Limb (tissue), 2 donors: ENCODE measurements at regions not wholly inside any gene's neighbourhood (a gene's known extent, or its start where the extent isn't known, plus 50 kb on each side); places are given as distances from the start of the nearest gene placed in this dataset.

ENCODE experiments used
- DNase-seq, 2 donors: peaks; one replicate each; pipeline ENCODE4 v3.0.0-alpha.2; 2016; ENCODE audit errors: extremely low spot score in 2 of 2

- DNase-seq = no peak
Measured at GRCh38 chr11:115920092-115920461, 415.9 kb upstream of the CADM1 start.

GRCh38 chr11:115919341-115920091, 415.3 kb upstream of the CADM1 start:
- no peak for DNase-seq

DNA sequence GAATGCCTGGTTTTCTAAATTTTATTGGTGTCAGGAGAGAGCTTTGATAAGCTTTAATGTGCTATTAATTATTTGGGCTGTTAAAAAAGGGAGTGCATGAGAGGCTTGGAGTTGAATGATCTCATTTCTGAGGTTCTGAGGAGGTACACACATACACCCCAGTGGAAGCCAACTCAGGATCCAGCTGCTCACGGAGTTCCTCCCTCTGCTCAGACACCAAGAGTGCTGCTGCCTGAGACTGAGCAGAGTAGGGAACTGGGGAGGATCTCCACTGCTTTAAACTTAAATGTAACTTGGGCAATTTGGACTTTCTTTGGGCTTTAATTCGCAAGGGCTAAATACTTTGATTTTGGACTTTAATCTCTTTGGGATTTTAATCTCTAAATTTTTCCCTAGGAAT, 414.4 kb upstream of the CADM1 start:
- DNase-seq = no peak

- DNase-seq = no peak
Measured at GRCh38 chr11:115916608-115917007, 412.4 kb upstream of the CADM1 start.

GRCh38 chr11:115912484-115912945, 408.3 kb upstream of the CADM1 start:
- no peak for DNase-seq

DNA sequence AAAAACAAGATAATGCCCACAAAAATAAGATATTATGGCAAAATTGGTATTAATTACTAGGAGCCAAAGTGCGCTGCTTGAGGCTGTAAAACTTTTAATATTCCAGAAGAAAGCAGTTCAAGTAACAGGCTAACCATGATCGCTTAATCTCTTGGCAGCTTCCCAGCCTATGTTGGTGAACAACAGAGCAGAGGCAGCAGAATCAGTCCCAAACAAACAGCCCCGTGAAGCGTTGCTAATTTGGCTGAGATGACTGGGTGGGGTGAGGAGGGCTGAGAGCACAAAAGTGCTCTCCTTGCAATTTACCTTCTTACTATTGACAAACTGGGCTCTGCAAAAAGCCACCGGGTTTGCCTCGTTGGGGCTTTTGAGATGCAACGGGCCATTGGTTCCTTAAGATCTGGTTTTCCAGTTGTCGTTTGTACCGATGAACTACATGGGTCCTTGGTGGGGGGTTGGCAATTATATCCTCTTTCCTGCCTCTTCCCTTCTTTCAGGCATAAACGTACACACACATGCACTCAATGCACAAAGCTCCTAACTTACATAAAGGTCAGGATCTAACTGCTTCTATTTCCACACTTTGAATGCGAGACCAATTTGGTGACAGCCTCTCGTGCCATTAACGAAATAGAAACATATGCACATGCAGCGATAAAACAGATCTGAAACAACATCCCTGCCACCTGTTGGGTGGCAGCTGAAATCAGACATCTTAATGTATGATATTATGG, 407.6 kb upstream of the CADM1 start:
- DNase-seq = no peak

DNA sequence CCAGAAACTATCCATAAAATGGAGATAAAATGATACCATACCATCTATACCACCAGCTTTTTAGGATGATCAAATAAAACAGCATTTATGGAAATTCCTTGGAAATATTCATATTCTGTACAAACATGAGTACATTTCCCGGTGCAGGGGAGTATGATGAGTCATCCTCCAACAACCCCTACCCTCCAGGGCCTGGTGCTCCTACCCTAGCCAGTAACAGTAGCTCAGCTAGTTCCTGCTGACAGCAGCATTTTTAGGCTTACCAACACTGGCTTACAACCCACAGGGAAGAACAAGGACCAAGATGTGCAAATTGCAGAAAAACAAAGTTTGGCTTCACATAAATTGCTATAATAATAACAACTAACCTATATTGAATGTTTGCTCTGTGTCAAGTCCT, 406.2 kb upstream of the CADM1 start:
- DNase-seq = no peak

GRCh38 chr11:115906171-115906570, 402.0 kb upstream of the CADM1 start:
- DNase-seq = no peak

- no peak for DNase-seq
Measured at GRCh38 chr11:115905341-115906000, 401.3 kb upstream of the CADM1 start.

GRCh38 chr11:115903179-115903578, 399.0 kb upstream of the CADM1 start:
- no peak for DNase-seq

- DNase-seq = no peak
Measured at GRCh38 chr11:115901069-115901468, 396.9 kb upstream of the CADM1 start.

- no peak for DNase-seq
Measured at GRCh38 chr11:115900111-115900510, 395.9 kb upstream of the CADM1 start.

GRCh38 chr11:115897707-115898106, 393.5 kb upstream of the CADM1 start:
- no peak for DNase-seq

DNA sequence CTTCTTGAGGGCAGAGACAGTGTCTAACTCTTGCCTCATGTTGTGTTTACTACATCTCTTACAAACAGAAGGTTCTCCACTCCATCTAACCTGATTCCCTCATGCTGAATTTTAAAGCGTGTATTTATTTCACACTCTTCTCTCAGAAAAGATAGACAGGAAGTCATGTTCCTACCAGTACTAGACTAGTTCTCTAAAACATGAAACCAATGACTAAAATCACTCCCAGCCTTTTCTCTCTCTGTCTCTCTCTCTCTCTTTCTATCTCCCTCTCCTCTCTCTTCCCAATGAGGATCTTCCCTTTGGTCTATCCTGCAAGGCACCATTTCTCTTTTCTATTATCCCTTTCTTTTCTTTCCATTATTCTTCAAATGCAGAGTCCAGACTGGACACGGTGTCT, 391.9 kb upstream of the CADM1 start:
- DNase-seq = no peak

- no peak for DNase-seq
Measured at GRCh38 chr11:115895594-115895993, 391.4 kb upstream of the CADM1 start.

DNA sequence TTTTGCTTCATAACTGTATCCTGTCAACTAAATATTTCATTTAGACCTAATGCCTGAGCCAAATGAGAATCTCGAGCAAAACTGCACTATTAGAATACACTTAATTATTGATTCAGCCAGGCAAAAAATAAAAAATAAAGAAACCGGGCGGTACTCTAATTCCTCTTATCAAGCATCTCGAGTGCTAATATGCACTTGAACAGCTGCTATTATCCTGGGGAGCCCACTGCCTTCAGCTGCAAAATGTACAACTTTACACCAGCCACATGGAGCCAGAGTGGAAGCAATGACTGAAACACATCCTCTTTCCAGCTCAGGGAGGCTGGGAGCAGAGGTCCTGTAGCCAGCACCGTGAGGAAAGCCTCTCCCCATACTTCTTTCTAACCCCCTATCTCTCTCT, 390.0 kb upstream of the CADM1 start:
- no peak for DNase-seq

- no peak for DNase-seq
Measured at GRCh38 chr11:115893461-115894099, 389.4 kb upstream of the CADM1 start.

- DNase-seq = no peak
Measured at GRCh38 chr11:115892016-115892415, 387.8 kb upstream of the CADM1 start.

GRCh38 chr11:115891581-115891980, 387.4 kb upstream of the CADM1 start:
- no peak for DNase-seq

GRCh38 chr11:115890500-115890899, 386.3 kb upstream of the CADM1 start:
- DNase-seq = no peak

DNA sequence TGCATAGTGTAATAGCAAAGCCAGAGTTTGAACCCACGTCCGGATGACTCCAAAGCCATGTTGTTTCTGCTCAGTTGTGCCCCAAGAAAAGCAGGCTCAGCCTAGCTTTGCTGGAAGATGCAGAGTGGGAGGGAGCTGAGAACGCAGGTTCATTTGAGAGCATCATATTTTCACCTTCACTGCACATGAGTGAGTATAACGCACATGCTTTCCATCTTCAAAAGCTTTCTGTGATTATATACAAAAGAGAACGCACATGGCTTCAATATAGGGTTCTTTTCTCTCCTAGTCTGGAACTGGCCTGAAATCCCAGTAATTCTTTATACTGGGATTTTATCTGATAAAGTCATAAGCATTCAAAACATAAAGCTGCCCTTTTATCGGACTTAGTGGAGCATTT, 385.5 kb upstream of the CADM1 start:
- no peak for DNase-seq

DNA sequence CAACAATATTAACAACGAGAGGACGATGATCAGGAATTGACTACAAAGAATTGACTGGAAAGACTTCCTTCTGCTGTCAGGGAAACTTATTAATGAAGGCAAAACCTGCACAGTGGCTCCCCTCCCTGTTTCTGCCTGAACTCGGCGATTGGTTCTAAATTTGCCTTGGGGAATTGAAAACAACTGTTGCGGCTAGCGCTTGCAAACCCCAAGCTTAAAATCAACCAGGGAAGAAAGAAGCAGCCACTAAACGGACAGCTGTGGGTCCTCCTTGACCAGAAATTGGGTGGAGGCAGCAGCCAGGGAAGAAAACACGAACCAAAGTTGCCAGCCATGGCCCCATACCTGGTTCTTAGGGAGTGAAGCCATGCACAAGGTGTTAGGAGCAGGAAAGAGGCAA, 383.5 kb upstream of the CADM1 start:
- no peak for DNase-seq
